CD4-positive, alpha-beta T cell treated with Interleukin-10 for 1 hour (primary cell): ENCODE measurements at regions not wholly inside any gene's neighbourhood (a gene's known extent, or its start where the extent isn't known, plus 50 kb on each side); places are given as distances from the start of the nearest gene placed in this dataset.

Experiments used
- DNase-seq: peaks from one replicate; pipeline ENCODE4 v3.0.0-alpha.2; 2020

DNA sequence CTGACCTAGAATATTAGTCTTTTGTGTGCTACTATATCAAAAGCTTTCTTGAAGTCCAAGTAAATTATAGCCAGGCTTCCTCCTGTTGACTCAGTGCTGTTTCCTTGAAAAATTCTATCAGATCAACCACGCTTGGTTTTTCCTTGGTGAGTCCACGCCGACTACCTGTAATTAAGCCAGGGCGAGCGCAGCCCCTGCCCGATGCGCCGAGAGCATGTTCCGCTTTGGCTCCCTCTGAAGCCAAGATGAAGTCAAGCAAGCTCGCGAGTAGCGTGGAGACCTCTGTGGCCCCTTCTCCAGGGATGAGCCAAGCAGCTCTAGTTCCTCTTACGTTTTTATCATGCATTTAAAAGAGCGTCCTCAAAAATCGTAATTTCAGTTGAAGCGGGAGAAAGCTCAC, 641.2 kb downstream of the CDH26 start:
- no peak for DNase-seq

DNA sequence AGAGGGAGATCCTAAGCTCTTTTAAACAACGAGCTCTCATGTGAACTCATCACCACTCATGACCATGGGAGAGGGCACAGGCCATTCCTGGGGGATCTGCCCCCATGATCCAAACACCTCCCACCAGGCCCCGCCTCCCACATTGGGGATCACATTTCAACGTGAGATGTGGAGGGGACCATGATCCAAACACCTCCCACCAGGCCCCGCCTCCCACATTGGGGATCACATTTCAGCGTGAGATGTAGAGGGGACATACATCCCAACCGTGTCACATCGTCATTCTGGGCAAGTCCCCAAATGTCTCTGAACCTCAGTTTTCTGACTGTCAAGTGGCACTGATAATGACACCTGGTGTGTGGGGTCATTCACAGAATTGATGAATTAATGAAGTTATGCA, 641.8 kb downstream of the CDH26 start:
- DNase-seq = no peak

DNA sequence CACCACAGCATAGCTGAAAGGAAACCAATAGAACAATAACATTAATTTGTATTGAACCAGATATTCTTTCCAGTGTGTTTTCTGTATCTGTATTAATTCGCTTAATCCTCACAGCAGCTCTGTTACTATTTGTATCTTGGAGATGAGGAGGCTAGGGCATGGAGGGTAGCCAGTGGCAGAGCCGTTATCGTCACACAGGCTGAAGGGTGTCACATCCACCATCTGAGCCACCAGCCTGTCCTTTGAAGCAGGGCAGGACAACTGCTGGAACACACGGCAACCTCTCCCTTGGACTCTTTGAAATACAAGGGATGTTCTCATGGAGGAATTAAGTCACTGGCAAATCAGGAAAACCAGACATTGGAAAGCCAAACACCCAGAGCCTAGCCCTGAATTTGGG, 628.0 kb upstream of the CDH4 start:
- no peak for DNase-seq

DNA sequence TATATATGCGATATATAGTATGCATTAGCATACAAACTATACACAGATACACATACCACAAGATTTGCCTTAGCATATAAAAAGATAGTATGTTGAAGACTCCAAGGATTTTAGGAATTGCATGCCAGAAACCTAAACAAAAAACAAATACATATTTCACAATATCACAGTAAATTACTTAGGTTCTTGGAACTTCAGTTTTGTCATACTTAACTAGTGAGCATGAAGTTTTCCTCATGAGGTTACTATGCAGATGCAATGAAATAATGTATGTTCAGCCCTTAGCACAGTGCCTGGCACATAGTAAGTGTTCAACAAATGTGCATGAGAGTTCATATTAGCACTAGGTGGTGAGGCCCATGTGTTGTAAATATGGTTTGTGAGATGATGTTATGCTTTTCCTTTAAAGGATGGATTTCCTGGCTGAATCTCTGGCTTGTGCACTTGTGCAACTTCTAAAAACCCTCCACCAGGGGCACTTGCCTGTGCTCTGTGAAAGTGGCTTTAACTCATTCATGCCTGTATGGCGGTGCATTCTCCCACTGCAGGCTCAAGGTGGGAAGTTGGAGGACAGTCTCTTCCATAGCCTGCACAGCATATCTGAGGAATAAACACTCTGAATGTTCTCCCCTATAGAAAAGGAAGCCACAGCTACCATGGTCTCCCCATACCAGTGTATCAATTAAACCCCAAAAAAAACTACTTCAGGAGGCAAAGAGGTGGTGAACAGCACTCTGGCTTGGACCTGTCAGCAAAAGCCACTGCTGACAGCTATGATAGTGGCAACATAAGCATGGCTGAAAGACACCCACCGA, 624.1 kb upstream of the CDH4 start:
- DNase-seq = no peak

DNA sequence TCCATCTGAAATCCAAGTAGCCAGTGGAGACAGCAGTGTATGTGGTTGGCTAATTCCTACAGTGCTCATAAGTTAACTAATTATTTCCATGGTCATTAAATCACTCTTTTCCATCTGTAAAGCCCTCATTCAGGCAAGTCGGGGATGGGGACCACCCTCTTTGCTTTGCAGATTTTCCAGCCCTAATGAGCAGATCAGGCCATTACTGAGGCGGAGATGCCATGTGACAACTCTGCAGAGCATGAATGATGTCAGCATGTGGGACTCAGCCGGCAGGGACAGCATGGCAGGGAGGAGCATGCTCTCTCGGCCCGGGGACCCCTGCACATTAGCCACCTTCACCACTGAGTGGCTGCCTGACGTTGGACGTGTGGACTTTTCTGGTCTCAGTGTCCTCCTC, 623.3 kb upstream of the CDH4 start:
- no peak for DNase-seq

DNA sequence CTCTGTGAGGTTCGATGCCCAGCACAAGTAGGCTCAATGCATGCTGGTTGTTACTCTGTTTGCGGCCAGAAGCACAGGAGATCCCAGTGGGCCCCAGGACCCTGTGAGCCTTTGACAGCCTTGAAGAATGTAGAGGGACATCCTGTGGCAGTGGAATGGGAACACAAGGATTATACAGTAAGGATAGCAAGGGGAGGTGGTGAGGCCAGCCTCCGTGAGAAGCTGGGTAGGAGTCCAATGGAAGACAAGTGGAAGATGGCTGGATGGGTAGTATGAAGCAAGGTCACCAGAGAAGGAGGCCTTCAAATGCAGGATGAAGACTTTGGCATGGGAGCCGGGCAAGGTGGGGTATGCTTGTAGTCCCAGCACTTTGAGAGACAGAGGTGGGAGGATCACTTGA, 622.9 kb upstream of the CDH4 start:
- DNase-seq = no peak

DNA sequence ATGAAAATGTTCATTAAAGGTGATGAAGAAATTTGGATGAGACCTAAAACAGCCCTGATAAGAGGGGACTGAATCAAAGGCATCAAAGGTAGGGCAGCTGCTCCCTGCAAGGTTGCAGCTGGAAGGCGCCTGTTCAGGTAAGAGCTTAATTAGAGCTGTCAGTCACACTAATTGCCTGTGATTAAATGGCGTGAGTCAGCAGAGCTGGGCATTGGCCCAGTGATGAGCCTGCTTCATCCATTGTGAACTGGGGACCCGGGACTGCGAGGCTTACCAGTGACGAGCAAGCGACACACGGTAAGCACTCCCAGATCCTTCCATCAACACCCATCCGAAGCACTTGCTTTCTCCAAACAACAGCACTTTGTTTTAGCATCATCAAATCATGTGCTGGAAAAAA, 621.5 kb upstream of the CDH4 start:
- no peak for DNase-seq

DNA sequence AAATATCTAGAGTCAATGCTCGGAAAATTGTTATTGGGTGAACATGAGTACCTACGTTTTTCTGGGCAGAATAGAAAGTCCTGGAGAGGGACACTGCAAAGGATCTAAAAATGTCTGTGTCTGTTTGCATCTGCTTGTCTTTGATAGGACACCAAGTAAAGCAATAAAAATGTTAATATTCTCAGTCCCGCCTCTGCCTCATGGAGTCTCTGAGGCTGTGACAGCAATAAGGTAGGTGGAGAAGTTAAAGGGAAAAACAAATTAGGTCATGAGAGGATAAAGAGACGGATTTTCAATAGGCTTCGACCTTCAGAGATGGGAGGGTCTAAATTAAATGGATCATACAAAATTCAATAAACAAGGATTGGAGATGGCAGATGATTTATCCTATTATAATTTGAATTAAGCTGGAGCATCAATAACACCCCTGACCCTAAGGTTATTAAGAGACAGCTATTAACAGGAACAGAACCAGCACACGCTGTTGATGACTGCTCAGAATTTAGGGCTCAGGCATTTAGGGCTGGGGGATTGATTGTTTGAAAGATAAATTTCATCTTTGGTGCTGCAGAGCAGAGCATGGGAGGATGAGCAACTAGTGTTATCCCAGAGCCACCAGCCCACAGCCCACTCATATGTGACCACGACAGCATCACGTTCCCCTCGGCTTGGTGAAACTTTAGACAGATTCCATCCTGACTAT, 620.3 kb upstream of the CDH4 start:
- DNase-seq = no peak

DNA sequence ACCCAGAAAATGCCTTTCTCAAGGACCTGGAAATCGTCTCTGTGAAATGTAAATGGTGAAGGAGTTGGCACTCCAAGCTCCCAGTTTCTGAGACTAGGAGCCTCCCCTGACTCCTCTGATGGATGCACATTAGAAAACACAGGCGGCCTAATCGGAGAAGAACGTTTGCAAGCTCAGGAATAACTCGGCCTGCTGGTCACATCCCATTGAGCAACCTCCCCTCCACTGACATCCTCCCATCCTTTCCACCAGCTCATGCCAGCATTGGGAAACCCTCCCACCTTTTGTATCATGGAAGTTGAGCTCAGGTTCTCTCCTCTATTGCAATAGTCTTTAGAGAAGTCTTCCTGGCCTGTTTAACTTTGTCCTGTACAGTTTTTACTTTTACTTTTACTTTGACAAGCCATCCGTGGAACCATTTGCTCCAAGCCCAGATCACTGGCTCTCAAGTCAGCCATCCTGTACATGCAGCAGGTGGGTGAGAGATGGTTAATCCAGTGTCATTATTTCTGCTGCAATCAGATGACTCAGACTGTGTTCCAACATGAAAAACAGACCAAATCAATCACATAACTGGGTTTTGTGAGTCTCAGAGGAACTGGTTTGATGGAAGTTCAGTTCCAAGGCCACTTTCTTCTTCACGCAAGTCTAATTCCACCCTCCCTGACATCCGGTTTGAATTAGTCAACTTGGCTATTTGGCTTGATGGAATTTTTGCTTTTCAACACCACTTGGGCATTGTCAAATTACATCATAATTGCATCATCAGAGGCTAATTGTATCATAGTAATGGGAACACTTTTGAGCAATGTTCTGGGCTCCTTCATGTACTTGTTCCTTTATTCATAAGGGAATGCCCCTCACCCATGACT, 619.4 kb upstream of the CDH4 start:
- no peak for DNase-seq

DNA sequence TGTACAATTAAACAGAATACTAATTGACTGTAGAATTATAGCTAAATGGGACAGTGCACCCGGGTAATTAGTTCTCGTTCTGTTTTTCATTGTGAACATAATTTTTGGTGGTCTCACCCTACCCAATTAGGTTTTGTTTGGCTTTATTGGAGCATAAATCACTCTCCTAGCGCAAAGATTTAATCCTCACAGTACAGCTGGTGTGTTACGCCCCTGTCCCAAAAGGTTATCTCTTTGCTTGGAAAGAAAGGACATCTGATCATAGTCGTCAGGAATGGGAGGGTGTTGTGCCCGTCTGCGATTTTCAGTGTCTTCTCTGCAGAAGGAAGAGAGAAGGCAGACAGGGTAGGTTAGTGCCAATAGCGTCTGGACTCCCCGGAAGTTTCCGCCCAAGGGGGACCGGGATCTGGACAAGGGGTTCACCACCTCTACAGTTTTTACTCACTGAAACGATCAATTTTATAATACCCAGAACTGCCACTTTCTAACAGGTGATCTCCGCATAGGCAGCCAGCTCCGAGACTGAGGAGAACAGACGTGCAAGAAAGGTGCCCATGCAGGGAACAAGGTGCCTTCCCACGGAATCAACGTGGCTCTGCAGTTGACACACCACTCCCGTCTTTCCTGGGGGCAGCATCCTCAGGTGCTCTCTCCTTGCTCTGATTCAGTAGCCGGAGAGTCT, 617.4 kb upstream of the CDH4 start:
- DNase-seq = no peak

DNA sequence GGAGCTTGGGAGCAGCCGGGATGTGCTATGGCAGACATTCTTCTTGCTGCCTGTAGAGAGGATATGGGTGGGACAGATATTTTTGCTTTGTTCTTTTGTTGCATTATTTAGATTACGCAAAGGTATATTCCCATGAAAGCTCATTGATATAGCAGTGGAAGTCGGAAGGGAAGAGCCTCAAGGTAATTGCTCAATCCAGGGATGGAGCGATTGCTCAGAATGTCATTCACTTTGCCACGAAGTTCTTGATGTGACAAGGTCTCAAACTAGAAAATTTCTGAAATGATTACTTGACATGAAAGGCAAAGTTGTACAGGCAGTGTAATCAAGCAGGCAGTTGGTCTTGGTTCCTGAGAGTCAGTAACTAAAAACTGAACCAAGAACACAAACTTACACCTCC, 615.6 kb upstream of the CDH4 start:
- DNase-seq = no peak

DNA sequence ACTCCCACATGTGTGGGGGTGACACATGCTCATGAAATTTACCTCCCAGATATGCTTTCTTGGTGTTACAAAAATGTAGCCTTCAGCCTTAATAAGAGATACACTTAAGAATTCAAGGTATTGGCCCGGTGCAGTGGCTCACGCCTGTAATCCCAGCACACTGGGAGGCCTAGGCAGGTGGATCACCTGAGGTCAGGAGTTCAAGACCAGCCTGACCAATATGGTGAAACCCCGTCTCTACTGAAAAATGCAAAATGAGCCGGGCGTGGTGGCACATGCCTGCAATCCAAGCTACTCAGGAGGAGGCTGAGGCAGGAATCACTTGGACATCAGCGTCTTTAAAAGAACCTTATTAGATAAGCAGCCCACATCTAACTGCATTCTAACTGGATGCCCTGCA, 614.3 kb upstream of the CDH4 start:
- DNase-seq = no peak

DNA sequence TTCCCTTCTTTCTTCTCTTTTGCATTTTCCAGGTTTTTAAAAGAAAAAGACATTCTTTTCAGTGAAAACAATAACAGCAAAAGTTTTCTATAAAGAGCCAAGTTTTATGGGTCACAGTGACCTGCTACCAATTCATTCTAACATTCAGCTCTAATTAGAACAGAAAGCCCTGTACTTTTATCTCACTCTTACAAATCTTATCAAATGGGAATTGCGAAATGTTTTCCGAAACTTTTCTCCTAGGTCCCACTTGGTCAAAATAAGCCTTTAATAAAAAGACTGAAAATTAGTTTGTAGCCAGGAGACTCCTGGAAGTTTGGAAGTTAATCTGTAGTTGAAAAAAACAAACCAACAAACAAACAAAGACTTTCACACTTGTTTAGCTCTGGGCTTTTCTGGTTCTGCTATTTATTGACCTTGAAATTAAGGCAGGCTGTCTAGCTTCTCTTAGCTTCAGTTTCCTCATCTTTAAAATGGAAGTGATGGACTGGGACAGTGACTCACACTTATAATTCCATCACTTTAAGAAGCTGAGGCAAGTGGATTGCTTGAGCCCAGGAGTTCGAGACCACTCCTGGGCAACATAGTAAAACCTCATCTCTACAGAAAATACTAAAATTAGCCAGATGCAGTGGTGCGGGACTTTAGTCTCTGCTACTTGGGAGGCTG, 613.5 kb upstream of the CDH4 start:
- DNase-seq = no peak

DNA sequence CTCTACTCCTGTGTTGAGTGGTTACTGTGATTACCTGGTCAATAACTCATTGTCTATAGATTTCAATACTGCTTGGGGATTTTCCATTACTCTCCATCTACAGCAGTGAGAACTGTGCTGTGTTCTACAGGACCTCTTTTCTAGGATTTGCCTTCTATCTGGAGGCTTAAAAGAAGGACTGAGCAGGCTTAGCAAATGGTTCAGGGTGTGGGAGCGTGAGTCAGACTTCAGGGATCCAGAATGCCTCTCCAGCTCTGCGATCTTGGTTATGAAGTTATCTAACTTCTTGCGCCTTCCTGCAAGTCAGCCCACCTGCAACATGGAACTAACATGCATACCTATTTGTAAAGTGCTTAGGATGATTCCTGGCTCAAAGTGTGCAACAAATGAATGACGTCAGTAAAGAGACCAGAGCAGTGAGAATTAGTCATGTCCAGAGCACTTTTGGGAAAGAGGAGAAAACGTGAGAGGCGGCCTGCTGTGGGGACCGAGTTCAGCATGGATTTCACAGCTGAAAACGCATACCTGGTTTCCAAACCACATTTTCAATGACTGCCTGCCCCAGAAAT, 610.1 kb upstream of the CDH4 start:
- no peak for DNase-seq

DNA sequence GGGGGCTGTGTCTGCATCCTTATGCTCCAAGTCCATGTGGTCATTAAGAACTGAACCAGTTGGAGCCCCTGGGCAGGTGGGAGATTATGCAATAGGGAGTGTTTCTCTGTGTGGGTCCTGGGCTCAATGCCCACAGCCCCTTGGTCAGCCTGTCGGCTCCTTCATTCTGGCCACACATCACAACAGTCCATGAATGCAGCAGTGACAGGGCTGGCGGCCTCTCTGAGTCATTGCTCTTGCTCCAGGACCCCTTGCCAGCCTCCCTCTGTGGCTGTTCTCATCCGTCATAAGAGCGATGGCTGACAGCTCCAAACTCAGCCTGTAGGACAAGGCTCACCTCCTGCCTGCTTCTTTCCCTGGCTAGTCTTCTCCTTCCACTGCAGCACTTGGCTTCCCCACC, 609.5 kb upstream of the CDH4 start:
- no peak for DNase-seq

DNA sequence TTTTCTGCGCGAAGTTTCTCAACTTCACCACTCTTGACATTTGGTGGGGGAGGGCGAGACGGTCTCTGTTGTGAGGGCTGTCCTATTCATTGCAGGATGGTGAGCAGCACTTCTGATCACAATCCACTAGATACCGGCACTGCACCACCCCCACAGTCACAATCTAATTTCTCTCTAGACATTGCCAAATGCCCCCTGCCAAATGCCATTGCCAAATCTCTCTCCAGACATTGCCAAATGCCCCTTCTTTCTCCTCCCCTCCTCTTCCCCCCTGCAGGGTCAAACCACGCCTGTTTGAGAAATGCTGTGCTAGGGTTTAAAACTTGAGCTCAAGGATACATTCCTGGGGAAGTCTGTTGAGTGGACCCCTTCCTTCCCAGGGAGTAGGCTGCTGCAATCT, 603.5 kb upstream of the CDH4 start:
- no peak for DNase-seq

DNA sequence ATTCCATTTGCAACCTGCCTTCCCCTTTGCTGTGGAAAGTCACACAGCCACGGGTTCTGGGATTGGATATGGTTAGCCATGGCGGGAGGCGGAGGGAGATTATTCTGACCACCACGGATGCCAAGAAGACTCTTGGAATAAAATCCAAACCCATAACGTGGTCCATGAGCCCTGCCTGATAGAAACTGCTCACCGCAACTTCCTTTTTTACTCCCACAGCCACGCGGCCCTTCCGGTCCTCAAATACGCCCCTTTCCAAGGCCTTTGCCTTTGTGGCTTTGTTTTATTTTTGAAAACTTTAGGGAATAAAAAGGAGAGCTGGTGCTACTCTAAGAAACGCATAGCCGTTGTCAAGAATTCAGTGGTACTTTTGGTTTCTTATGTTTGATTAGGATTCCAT, 602.5 kb upstream of the CDH4 start:
- no peak for DNase-seq

DNA sequence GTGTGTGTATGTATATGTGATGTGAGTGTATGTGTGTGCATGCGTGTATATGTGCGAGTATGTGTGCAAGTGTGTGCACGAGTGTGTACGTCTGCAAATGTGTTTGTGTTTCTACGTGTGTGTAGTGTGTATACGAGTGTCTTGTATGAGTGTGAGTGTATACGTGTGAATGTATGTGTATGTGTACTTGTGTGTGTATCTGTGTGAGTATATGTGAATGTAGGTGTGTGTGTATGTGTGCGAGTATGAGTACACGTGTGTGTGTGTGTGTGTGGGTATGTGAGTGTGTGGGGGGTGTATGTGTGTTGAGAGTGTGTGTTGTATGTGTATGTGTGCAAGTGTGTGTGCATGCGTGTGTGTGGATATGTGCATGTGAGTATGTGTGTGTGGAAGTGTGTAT, 602.0 kb upstream of the CDH4 start:
- DNase-seq = no peak

DNA sequence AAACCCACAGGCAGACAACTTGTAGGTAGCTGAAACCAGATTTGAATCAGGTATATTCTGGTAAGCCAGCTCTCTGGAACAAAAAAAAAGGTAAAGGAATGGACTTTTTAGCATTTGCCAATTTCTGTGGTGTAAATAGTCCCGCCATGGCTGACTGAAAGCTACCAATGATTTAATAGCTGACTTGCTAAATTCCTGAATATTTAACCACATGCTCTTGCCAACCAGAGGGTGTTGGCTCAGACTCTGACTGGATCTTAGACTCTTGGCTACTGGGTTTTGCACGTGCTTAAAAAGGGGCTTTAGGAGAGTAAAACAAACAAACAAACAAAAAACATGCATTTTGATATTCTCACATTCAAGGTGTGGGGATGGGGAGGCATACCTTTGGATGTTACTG, 600.0 kb upstream of the CDH4 start:
- no peak for DNase-seq

DNA sequence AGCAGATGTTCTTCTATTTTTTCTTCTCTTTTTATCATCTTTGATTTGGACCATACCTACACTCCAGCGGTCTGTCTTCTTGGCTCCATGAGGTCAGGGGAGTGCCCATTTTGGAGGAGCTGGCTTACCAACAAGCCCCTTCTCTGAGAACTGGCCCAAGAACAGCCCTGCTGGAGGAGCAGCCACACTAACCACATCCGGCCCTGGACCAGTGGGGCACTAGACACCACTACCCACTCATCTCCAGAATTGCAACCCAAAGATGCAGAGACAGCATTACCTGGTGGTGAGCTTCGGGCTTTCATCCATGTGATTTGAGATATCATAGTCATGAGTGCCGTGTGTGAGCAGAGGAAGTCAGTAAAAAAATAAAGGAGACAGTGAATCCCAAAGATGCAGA, 599.4 kb upstream of the CDH4 start:
- no peak for DNase-seq

DNA sequence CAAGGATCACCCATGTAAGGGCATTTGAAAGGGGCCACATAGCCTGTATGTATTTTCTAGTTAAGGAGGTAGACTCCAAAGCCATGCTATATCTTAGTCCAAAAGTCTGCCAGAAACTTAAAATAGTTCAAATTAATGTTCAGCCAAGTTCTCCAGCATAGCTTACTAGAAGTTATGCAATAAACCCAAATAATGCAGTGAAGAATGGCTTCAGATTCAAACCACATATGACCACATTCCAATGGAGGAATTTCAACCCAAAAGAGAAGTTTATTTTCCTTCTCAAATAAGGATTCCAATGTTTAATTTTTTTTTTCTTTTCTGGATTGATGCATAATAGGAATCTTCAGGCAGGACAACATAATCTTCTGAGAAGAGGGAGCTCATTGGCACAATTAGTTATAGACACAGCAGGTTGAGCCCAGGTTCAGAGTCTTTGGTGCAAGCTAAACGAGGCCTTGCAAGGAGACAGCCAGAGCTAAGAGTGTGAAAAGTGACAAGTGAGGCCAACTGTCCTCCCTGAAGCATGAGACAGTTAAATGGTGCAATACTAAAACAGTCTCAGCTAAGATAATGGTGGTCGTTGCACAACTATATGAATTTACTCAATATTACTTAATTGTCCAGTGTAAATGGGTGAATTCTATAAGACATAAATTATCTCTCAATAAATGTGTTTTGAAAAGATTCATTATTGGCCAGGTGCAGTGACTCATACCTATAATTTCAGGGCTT, 598.8 kb upstream of the CDH4 start:
- DNase-seq = no peak

DNA sequence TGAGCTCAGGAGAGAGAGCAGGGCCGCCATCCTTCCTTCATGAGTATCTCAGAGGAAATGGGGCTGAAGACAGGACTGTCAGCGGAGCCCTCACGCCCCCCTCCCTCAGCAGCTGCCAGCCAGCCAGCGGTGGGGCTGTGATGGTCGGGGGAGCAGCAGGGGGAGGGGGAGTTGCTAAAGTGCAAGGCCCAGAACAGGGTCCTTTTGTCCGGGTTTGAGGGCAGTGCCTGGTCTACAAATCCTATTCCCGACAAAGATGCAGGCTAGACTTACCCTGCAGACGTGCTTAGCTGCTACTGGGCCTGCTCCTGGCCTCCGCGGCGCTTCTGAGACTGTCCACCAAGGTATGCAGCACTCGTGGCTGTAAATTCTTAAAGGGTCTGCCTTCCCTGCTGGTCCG, 593.4 kb upstream of the CDH4 start:
- DNase-seq = no peak
